Kidney epithelial cell (primary cell): ENCODE measurements at regions not wholly inside any gene's neighbourhood (a gene's known extent, or its start where the extent isn't known, plus 50 kb on each side); places are given as distances from the start of the nearest gene placed in this dataset.

Experiments used
- DNase-seq: peaks from one replicate; pipeline ENCODE4 v3.0.0-alpha.2; 2010; ENCODE audit warnings: low read depth
- H3K27me3 ChIP-seq: 2 replicates; pipeline ENCODE4 v1.6.0; 2011; ENCODE audit warnings: low read length; ENCODE audit not compliant: control insufficient read depth, insufficient read depth
- H3K36me3 ChIP-seq: 2 replicates; pipeline ENCODE4 v1.5.1; 2011; ENCODE audit warnings: low read length; ENCODE audit not compliant: control insufficient read depth, insufficient read depth
- H3K4me3 ChIP-seq: 2 replicates; pipeline ENCODE4 v1.5.1; 2011; ENCODE audit warnings: low read depth, mild to moderate bottlenecking, control low read depth, low read length
- CTCF ChIP-seq: IDR thresholded peaks from 2 replicates; pipeline ENCODE4 v1.5.1; 2011; ENCODE audit warnings: mild to moderate bottlenecking, moderate library complexity, low read length, control low read depth, inconsistent platforms; ENCODE audit not compliant: insufficient read depth, poor library complexity, severe bottlenecking

GRCh38 chr4:24404281-24404680 lies 180.1 kb downstream of the DHX15 start:
- DNase-seq: no peak
- no peaks in the 10 kb centered on the region for H3K36me3 ChIP-seq
- H3K4me3 ChIP-seq: no peak overlapping the region
- no peak for TF ChIP-seq CTCF
- H3K27me3 ChIP-seq: no peaks in the 10 kb centered on the region

GRCh38 chr4:24403265-24403664 lies 181.1 kb downstream of the DHX15 start:
- no peak for TF ChIP-seq CTCF
- Histone ChIP-seq H3K27me3 (no peaks in the 10 kb centered on the region), H3K36me3 (no peaks in the 10 kb centered on the region), H3K4me3 (no peak overlapping the region)
- no peak for DNase-seq

GRCh38 chr4:24400537-24400936 lies 183.8 kb downstream of the DHX15 start:
- TF ChIP-seq CTCF: no peak

GRCh38 chr4:24396988-24397387 lies 187.4 kb downstream of the DHX15 start:
- TF ChIP-seq CTCF: no peak
- no peaks in the 10 kb centered on the region for H3K27me3 ChIP-seq
- no peaks in the 10 kb centered on the region for H3K36me3 ChIP-seq
- no peak for DNase-seq
- no peak overlapping the region for H3K4me3 ChIP-seq

More at GRCh38 chr4:24400537-24400936, 183.8 kb downstream of the DHX15 start:
- H3K27me3 ChIP-seq: no peaks in the 10 kb centered on the region
- no peak for DNase-seq
- H3K36me3 ChIP-seq: no peaks in the 10 kb centered on the region
- H3K4me3 ChIP-seq: no peak overlapping the region

GRCh38 chr4:24395937-24396336 lies 188.4 kb downstream of the DHX15 start:
- DNase-seq: no peak
- Histone ChIP-seq H3K36me3 (no peaks in the 10 kb centered on the region), H3K4me3 (no peak overlapping the region), H3K27me3 (no peaks in the 10 kb centered on the region)
- no peak for TF ChIP-seq CTCF

- Histone ChIP-seq H3K27me3 (no peaks in the 10 kb centered on the region), H3K36me3 (no peaks in the 10 kb centered on the region), H3K4me3 (no peak overlapping the region)
- no peak for TF ChIP-seq CTCF
- DNase-seq: peak; percentile 83
Observed at GRCh38 chr4:24394041-24394440, 190.3 kb downstream of the DHX15 start.
